KMS-11 (cell line): ENCODE measurements at regions not wholly inside any gene's neighbourhood (a gene's known extent, or its start where the extent isn't known, plus 50 kb on each side); places are given as distances from the start of the nearest gene placed in this dataset.

ENCODE experiments used
- H2AFZ ChIP-seq: fragments of 200-600 bp; sonication (generic); 2 replicates; pipeline ENCODE4 v1.6.1; 2016; ENCODE audit warnings: antibody characterized with exemption, mixed run types, low read depth
- H3K27ac ChIP-seq: fragments of 200-600 bp; sonication (generic); 2 replicates; pipeline ENCODE4 v1.6.1; 2016; ENCODE audit warnings: mild to moderate bottlenecking, mixed run types
- H3K27me3 ChIP-seq: fragments of 200-600 bp; sonication (generic); 2 replicates; pipeline ENCODE4 v1.6.1; 2017; ENCODE audit warnings: mild to moderate bottlenecking, low read depth, mixed run types, moderate library complexity; ENCODE audit not compliant: insufficient read depth
- H3K36me3 ChIP-seq: fragments of 200-600 bp; sonication (generic); 2 replicates; pipeline ENCODE4 v1.6.1; 2017; ENCODE audit warnings: mild to moderate bottlenecking, mixed run types; ENCODE audit not compliant: insufficient read depth
- H3K4me1 ChIP-seq: fragments of 200-600 bp; sonication (generic); 2 replicates; pipeline ENCODE4 v1.6.1; 2016; ENCODE audit warnings: mild to moderate bottlenecking, low read depth, mixed run types; ENCODE audit not compliant: poor library complexity, severe bottlenecking
- H3K4me2 ChIP-seq: fragments of 200-600 bp; sonication (generic); 2 replicates; pipeline ENCODE4 v1.7.0; 2016; ENCODE audit warnings: mild to moderate bottlenecking, mixed run types
- H3K4me3 ChIP-seq: fragments of 200-600 bp; sonication (generic); IDR thresholded peaks from 2 replicates; pipeline ENCODE4 v1.6.1; 2017; ENCODE audit warnings: low read depth, low read length, mixed read lengths; ENCODE audit not compliant: insufficient read depth
- H3K79me2 ChIP-seq: fragments of 200-600 bp; sonication (generic); 2 replicates; pipeline ENCODE4 v1.6.1; 2016; ENCODE audit warnings: low read depth, mixed run types; ENCODE audit not compliant: insufficient read depth
- H3K9ac ChIP-seq: fragments of 200-600 bp; sonication (generic); 2 replicates; pipeline ENCODE4 v1.6.1; 2016; ENCODE audit warnings: mild to moderate bottlenecking, mixed run types
- H4K20me1 ChIP-seq: fragments of 200-600 bp; sonication (generic); 2 replicates; pipeline ENCODE4 v1.6.1; 2016; ENCODE audit warnings: mild to moderate bottlenecking, mixed run types; ENCODE audit not compliant: insufficient read depth
- CTCF ChIP-seq: fragments of 200-600 bp; sonication (generic); conservative IDR thresholded peaks from 2 replicates; pipeline ENCODE4 v1.6.1; 2017; ENCODE audit warnings: low read depth, mild to moderate bottlenecking, antibody characterized with exemption, low read length, moderate library complexity, mixed read lengths

DNA sequence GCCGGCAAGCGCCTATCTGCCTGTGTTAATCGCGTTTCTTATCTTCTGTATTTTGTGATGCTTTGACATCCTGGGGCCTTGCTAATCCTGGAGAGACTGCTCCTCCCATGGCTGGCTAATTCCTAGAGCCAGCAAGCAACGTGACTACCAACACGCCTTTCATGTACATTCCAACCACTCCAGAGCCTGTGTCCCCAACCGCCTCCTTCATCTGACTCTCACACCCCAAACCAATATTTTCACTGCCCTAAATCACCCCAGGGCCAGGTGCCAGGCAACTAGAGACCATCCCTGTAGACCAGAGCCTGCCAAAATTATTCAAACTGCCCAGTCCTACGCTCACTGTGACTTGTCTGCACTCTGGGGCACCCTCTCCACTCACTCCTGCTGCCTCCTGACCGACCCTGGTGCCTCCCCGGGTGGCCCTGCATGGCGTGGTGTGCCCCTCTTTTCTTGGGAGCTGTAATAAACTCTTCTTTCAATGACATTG is 50.5 kb upstream of the COL5A1 start:
- no peak overlapping the region for H3K4me3 ChIP-seq
- TF ChIP-seq CTCF = no peak

DNA sequence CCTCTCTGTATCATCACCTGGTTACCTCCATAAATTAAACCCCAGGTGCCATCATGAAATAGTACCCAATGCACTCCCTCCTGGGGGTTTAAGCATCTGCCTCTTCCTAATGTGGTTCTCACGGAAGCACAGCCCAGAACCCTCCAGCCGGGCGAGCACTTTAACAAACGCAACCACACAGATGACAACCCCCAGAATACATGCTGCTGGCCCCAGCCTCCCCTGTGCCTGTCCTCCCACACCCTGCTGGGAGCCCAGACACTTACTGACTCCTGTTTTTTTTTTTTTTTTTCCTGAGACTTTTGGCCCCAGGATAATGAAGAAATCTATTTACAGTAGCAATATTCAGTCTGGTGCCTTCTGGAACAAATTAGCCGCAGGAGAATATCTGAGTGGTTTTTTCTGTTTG is 50.0 kb upstream of the COL5A1 start:
- Histone ChIP-seq H3K4me2 (no peak overlapping the region), H4K20me1 (no peaks in the 10 kb centered on the region), H3K9ac (no peak overlapping the region), H3K27me3 (peaks cover 12% of the 10 kb centered on the region; the same call in 1 of the 2 replicates), H3K4me1 (no peaks in the 10 kb centered on the region), H3K79me2 (no peaks in the 10 kb centered on the region), H2AFZ (no peak overlapping the region), H3K36me3 (no peaks in the 10 kb centered on the region), H3K4me3 (no peak overlapping the region), H3K27ac (no peak overlapping the region)
- no peak for TF ChIP-seq CTCF

More for the DNA sequence above, 50.5 kb upstream of the COL5A1 start:
- H3K4me1 ChIP-seq = no peaks in the 10 kb centered on the region
- no peaks in the 10 kb centered on the region for H3K36me3 ChIP-seq
- H3K79me2 ChIP-seq = no peaks in the 10 kb centered on the region
- no peak overlapping the region for H3K9ac ChIP-seq
- H3K27me3 ChIP-seq = peaks cover 14% of the 10 kb centered on the region; the same call in 1 of the 2 replicates
- H2AFZ ChIP-seq = no peak overlapping the region
- H3K4me2 ChIP-seq = no peak overlapping the region
- no peak overlapping the region for H3K27ac ChIP-seq
- no peaks in the 10 kb centered on the region for H4K20me1 ChIP-seq
